PC-3 (cell line): ENCODE measurements at regions not wholly inside any gene's neighbourhood (a gene's known extent, or its start where the extent isn't known, plus 50 kb on each side); places are given as distances from the start of the nearest gene placed in this dataset.

Experiments used
- CTCF ChIP-seq: fragments of 300-600 bp; sonication (generic); conservative IDR thresholded peaks from 2 replicates; pipeline ENCODE4 v1.5.1; 2017; ENCODE audit warnings: antibody characterized with exemption, low read depth, mild to moderate bottlenecking, low read length
- EZH2 ChIP-seq: fragments of 300-600 bp; sonication (generic); IDR thresholded peaks from one replicate; pipeline ENCODE4 v1.6.1; 2017; ENCODE audit warnings: antibody characterized with exemption, mild to moderate bottlenecking, low read length; ENCODE audit not compliant: unreplicated experiment

- TF ChIP-seq EZH2: no peak
- no peak for TF ChIP-seq CTCF
Observed at GRCh38 chr6:1124885-1125284, 187.0 kb upstream of the FOXQ1 start.
